Adrenal gland (tissue), 9 donors: ENCODE measurements at regions not wholly inside any gene's neighbourhood (a gene's known extent, or its start where the extent isn't known, plus 50 kb on each side); places are given as distances from the start of the nearest gene placed in this dataset.

Experiments
- DNase-seq, 7 donors: peaks; one replicate each; pipeline ENCODE4 v3.0.0-alpha.2; 2019 to 2020
- H3K27ac ChIP-seq, 5 donors: fragments of 200-600 bp; sonication (generic) in 4 of 5; 1 replicate in 3 of 5; 2 replicates in 2 of 5; pipeline versions ENCODE4 v1.5.1 to v1.8.0; 2016 to 2020; ENCODE audit warnings: mild to moderate bottlenecking in 1 of 5
- H3K27me3 ChIP-seq: fragments of 200-600 bp; 2 replicates; pipeline ENCODE4 v1.8.0; 2021
- H3K36me3 ChIP-seq, 2 donors: fragments of 200-600 bp; replicated peaks in 1 of 2; 1 replicate in 1 of 2; 2 replicates in 1 of 2; pipeline versions ENCODE4 v1.5.1 to v1.8.0; 2018 to 2022
- H3K4me1 ChIP-seq, 2 donors: fragments of 200-600 bp; replicated peaks in 1 of 2; 1 replicate in 1 of 2; 2 replicates in 1 of 2; pipeline versions ENCODE4 v1.5.1 to v1.8.0; 2018 to 2021
- H3K4me3 ChIP-seq, 4 donors: fragments of 200-600 bp; sonication (generic) in 3 of 4; one replicate each; pipeline ENCODE4 v1.5.1; 2016 to 2018
- H3K9me3 ChIP-seq, 3 donors: fragments of 200-600 bp; sonication (generic) in 1 of 3; replicated peaks in 1 of 3; 1 replicate in 2 of 3; 2 replicates in 1 of 3; pipeline versions ENCODE4 v1.5.1 to v1.8.0; 2016 to 2021
- POLR2A ChIP-seq, 2 donors: fragments of 450-650 bp; IDR thresholded peaks; one replicate each; pipeline ENCODE4 v1.6.1; 2017; ENCODE audit warnings: antibody characterized with exemption in 2 of 2, mild to moderate bottlenecking in 2 of 2, moderate library complexity in 1 of 2
- WGBS, 4 donors: extraction: QIAGEN DNeasy Blood & Tissue Kit in 2 of 4; methylation state at CpG; one replicate each; pipeline versions ENCODE4 v1.1.5 to v1.1.7; 2013 to 2017; 5-methylcytosine and 5-hydroxymethylcytosine counted together
- intact Hi-C, 2 donors: fragments of 100-400 bp; cut with DNase I; formaldehyde crosslinking; loops; one replicate each; pipeline versions ENCODE4 v1.14.1 to v1.15.0; 2022 to 2023
- TF ChIP-seq, protein P1 (sequence below), 6 experiments: fragments of 450-650 bp in 4 of 6; fragments of 200-600 bp in 2 of 6; sonication (generic) in 1 of 6; IDR thresholded peaks; 1 replicate in 5 of 6; 2 replicates in 1 of 6; pipeline versions ENCODE4 v1.5.1 to v1.8.0; 2016 to 2021; ENCODE audit warnings: antibody characterized with exemption in 6 of 6, mild to moderate bottlenecking in 2 of 6, moderate library complexity in 1 of 6
- donor health status: healthy with polysubstance abuse.
- donor health status: Bipolar disorder and iron deficiency.
- donor health status: DM: yes; HTN: yes; CAD: no.
- donor health status: DM: no; HTN: no; CAD: no.
- donor health status: DM: no; HTN: no; CAD: no.

DNA sequence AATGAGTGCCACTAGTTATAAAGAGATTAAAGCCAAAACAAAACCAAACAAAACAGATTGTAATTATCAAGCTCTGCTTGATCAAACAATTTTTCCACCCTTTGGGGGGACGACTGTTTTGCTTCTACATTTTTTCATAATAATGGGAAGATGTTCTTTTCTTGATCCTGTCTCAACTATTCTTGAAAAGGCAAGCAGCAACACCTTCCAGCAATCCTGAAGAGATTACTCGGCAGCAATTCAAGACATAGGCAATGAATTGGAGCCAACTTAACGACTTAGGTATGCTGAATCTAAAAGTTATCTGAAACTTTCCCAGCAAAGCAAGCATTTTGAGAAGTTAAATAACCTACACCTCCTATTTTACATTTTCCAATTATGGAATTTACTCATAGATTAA, 69.9 kb upstream of the SLC38A4 start:
- no peak for DNase-seq

DNA sequence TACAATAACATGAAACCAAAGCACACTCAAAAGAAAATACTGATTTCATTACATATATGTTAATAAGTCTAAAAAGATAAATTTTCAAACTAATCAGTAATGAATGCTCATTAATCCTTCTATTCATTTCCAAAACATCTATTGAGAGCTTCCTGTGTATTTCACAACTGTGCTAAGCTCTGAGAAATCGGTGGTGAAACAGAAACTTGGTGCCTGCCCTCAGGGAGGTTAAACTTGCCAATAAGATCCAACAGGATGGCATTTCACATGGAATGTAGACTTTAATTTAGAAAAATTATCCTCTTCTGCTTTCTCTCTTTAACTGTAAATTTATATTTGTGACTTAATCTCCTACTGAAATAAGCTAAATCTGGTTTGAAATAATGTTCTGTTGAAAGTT, 70.9 kb upstream of the SLC38A4 start:
- no peaks in the 10 kb centered on the region for H3K36me3 ChIP-seq
- no peak for TF ChIP-seq POLR2A (IDR thresholded peaks at IDR 0.05)
- TF ChIP-seq, protein P1, sequence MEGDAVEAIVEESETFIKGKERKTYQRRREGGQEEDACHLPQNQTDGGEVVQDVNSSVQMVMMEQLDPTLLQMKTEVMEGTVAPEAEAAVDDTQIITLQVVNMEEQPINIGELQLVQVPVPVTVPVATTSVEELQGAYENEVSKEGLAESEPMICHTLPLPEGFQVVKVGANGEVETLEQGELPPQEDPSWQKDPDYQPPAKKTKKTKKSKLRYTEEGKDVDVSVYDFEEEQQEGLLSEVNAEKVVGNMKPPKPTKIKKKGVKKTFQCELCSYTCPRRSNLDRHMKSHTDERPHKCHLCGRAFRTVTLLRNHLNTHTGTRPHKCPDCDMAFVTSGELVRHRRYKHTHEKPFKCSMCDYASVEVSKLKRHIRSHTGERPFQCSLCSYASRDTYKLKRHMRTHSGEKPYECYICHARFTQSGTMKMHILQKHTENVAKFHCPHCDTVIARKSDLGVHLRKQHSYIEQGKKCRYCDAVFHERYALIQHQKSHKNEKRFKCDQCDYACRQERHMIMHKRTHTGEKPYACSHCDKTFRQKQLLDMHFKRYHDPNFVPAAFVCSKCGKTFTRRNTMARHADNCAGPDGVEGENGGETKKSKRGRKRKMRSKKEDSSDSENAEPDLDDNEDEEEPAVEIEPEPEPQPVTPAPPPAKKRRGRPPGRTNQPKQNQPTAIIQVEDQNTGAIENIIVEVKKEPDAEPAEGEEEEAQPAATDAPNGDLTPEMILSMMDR (IDR thresholded peaks at IDR 0.05), result no peak
- H3K27me3 ChIP-seq, result no peaks in the 10 kb centered on the region
- H3K27ac ChIP-seq, result no peak overlapping the region
- 0 to 22% (median 1%) methylated on average over 1 of the region's 1 CpG for WGBS, 4 donors
- H3K4me1 ChIP-seq, result no peaks in the 10 kb centered on the region
- no peak overlapping the region for H3K4me3 ChIP-seq
- no peak for DNase-seq
- H3K9me3 ChIP-seq, result no peaks in the 10 kb centered on the region
- intact Hi-C loops, result no loop called here

More for the DNA sequence above, 69.9 kb upstream of the SLC38A4 start:
- Histone ChIP-seq H3K4me3 (no peak overlapping the region), H3K36me3 (no peaks in the 10 kb centered on the region), H3K4me1 (no peaks in the 10 kb centered on the region), H3K27ac (no peak overlapping the region), H3K27me3 (no peaks in the 10 kb centered on the region), H3K9me3 (no peaks in the 10 kb centered on the region)
- WGBS, 4 donors, result 53 to 61% (median 59%) methylated on average over 3 of the region's 3 CpGs
- no peak for TF ChIP-seq POLR2A (IDR thresholded peaks at IDR 0.05)
- TF ChIP-seq, protein P1 (IDR thresholded peaks at IDR 0.05), result no peak
- intact Hi-C loops, result no loop called here

DNA sequence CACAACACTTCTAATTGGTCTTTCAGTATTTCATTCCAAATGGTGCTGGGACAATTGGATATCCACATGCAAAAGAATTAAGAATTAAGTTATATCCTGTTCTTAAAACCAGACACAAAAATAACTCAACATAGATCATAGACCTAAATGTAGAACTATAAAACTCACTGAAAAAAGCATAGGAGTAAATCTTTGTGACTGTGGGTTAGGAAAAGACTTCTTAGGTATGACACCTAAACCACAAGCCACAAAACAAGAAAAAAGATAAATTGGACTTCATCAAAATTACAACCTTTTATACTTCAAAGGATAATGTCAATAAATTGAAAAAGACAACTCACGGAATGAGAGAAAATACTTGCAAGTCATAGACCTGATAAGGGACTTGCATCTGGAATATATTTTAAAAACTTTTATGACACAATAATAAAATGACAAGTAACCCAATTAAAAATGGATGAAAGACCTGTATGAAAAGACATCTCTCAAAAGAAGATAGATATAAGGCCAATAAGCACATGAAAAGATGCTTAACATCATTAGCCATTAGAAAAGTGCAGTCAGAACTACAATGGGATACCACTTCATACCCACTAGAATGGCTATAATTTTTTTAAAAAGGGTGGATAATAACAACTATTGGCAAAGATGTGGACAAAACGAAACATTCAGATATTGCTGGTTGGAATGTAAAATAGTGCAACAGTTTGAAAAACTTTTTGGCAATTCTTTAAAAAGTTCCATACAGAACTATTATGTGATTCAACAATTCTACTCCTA, 72.5 kb upstream of the SLC38A4 start:
- H3K27ac ChIP-seq, result no peak overlapping the region
- DNase-seq, result no peak
- H3K4me1 ChIP-seq, result no peaks in the 10 kb centered on the region
- no peak overlapping the region for H3K4me3 ChIP-seq
- TF ChIP-seq, protein P1 (IDR thresholded peaks at IDR 0.05), result no peak
- TF ChIP-seq POLR2A (IDR thresholded peaks at IDR 0.05), result no peak
- no peaks in the 10 kb centered on the region for H3K36me3 ChIP-seq
- intact Hi-C loops, result no loop called here
- no peaks in the 10 kb centered on the region for H3K27me3 ChIP-seq
- H3K9me3 ChIP-seq, result no peaks in the 10 kb centered on the region
- 72 to 80% (median 77%) methylated on average over 2 of the region's 2 CpGs for WGBS, 4 donors

DNA sequence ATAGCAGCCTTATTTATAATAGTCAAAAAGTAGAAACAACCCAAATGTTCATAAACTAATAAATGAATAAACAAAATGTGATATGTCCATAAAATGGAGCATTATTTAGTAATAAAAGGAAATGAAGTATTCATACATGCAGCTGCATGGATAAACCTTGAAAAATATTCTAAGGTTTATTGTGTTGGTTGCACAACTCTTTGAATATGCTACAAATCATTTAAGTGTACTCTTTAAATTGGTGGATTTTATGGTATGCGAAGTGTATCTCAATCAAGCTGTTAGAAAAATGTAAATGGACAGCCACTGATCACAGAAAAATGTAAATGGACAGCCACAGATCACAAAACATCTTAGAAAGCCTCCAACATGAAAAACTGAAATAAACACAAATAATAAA, 73.2 kb upstream of the SLC38A4 start:
- WGBS, 4 donors, result 53 to 98% (median 88%) methylated on average over 1 of the region's 1 CpG
- DNase-seq, result no peak
- Histone ChIP-seq H3K4me1 (no peaks in the 10 kb centered on the region), H3K9me3 (no peaks in the 10 kb centered on the region), H3K4me3 (no peak overlapping the region), H3K36me3 (no peaks in the 10 kb centered on the region), H3K27me3 (no peaks in the 10 kb centered on the region), H3K27ac (no peak overlapping the region)
- intact Hi-C loops, result no loop called here
- TF ChIP-seq, protein P1 (IDR thresholded peaks at IDR 0.05), result no peak
- no peak for TF ChIP-seq POLR2A (IDR thresholded peaks at IDR 0.05)
